OCI-LY1 (cell line): ENCODE measurements at regions not wholly inside any gene's neighbourhood (a gene's known extent, or its start where the extent isn't known, plus 50 kb on each side); places are given as distances from the start of the nearest gene placed in this dataset.

ENCODE experiments used
- EZH2 ChIP-seq: fragments of 200-600 bp; sonication (generic), shearing (Covaris generic); IDR thresholded peaks from 2 replicates; pipeline ENCODE4 v1.8.0; 2017; ENCODE audit warnings: borderline replicate concordance, mixed run types, mild to moderate bottlenecking, antibody characterized with exemption, low read length, moderate library complexity, mixed read lengths
- TF ChIP-seq, protein P1 (sequence below): fragments of 200-600 bp; sonication (generic), shearing (Covaris generic); IDR thresholded peaks from 2 replicates; pipeline ENCODE4 v1.5.1; 2017; ENCODE audit warnings: mild to moderate bottlenecking, antibody characterized with exemption, low read length, moderate library complexity, mixed read lengths

DNA sequence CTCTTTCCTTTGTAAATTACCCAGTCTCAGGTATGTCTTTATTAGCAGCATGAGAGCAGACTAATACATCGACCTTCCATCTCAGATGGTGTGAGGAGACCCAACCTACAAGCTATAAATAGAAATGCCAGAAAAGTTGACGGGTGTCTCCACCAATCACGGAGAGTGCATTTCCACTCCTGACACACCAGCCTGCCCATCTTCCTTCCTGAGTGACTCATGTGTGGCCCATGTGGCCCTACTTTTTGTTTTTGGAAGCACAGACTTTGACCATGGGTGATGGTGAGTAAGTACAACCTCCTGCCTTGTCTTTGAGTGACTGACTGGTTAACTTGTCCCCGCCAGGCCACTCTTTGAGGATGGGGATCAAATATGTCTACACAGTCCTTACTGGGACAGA is 147.0 kb downstream of the OAT start:
- TF ChIP-seq, protein P1, sequence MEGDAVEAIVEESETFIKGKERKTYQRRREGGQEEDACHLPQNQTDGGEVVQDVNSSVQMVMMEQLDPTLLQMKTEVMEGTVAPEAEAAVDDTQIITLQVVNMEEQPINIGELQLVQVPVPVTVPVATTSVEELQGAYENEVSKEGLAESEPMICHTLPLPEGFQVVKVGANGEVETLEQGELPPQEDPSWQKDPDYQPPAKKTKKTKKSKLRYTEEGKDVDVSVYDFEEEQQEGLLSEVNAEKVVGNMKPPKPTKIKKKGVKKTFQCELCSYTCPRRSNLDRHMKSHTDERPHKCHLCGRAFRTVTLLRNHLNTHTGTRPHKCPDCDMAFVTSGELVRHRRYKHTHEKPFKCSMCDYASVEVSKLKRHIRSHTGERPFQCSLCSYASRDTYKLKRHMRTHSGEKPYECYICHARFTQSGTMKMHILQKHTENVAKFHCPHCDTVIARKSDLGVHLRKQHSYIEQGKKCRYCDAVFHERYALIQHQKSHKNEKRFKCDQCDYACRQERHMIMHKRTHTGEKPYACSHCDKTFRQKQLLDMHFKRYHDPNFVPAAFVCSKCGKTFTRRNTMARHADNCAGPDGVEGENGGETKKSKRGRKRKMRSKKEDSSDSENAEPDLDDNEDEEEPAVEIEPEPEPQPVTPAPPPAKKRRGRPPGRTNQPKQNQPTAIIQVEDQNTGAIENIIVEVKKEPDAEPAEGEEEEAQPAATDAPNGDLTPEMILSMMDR = no peak
- TF ChIP-seq EZH2 = no peak
